HEK293 (cell line): ENCODE measurements at regions not wholly inside any gene's neighbourhood (a gene's known extent, or its start where the extent isn't known, plus 50 kb on each side); places are given as distances from the start of the nearest gene placed in this dataset.
A peak's percentile ranks its signal among the peaks of the same experiment; 100 is the strongest.

Experiments
- CTCF ChIA-PET: fragments of 350-600 bp; formaldehyde crosslinking; extraction: SDS; loops from one replicate; lab custom pipeline; 2021; ENCODE audit warnings: antibody characterized with exemption; lab: Yijun Ruan, JAX
- POLR2A ChIA-PET: fragments of 300-600 bp; formaldehyde crosslinking; extraction: SDS; loops from one replicate; lab custom pipeline; 2020; ENCODE audit warnings: antibody characterized with exemption, inconsistent platforms; lab: Yijun Ruan, JAX
- H3K27ac ChIP-seq: fragments of 200-500 bp; sonication (Bioruptor generic); 2 replicates; pipeline ENCODE4 v1.5.1; 2014; ENCODE audit warnings: low read depth, low read length, control low read depth, inconsistent platforms; ENCODE audit errors: extremely low read depth
- H3K36me3 ChIP-seq, 2 experiments: fragments of 200-500 bp in 1 of 2; sonication (Bioruptor generic) in 1 of 2; 1 replicate in 1 of 2; 2 replicates in 1 of 2; pipeline ENCODE4 v1.5.1; 2014 to 2017; ENCODE audit warnings: inconsistent platforms in 2 of 2, low read length in 2 of 2; ENCODE audit not compliant: control insufficient read depth in 2 of 2, insufficient read depth in 1 of 2
- H3K4me1 ChIP-seq: fragments of 200-500 bp; sonication (Bioruptor generic); 2 replicates; pipeline ENCODE4 v1.5.1; 2014; ENCODE audit warnings: mild to moderate bottlenecking, low read length, inconsistent platforms; ENCODE audit not compliant: control insufficient read depth, insufficient read depth
- H3K4me3 ChIP-seq: 2 replicates; pipeline ENCODE4 v1.5.1; 2011; ENCODE audit warnings: low read depth, mild to moderate bottlenecking, control low read depth, low read length, moderate library complexity
- H3K9me3 ChIP-seq: fragments of 200-500 bp; sonication (Bioruptor generic); 2 replicates; pipeline ENCODE4 v1.5.1; 2014; ENCODE audit warnings: low read depth, low read length, inconsistent platforms; ENCODE audit not compliant: control insufficient read depth, insufficient read depth
- ATF2 ChIP-seq: fragments of 450-650 bp; formaldehyde crosslinking; IDR thresholded peaks from 2 replicates; pipeline ENCODE4 v1.5.1; 2016; ENCODE audit warnings: missing biosample characterization, missing genetic modification characterization, low read depth
- GLI2 ChIP-seq: fragments of 450-650 bp; formaldehyde crosslinking; IDR thresholded peaks from 2 replicates; pipeline ENCODE4; 2017; ENCODE audit warnings: missing biosample characterization, missing genetic modification characterization, low read depth, borderline replicate concordance
- HIC1 ChIP-seq: fragments of 450-650 bp; formaldehyde crosslinking; IDR thresholded peaks from 2 replicates; pipeline ENCODE4 v1.5.1; 2016; ENCODE audit warnings: missing biosample characterization, missing genetic modification characterization
- OSR2 ChIP-seq: fragments of 450-650 bp; formaldehyde crosslinking; IDR thresholded peaks from 2 replicates; pipeline ENCODE4 v1.5.1; 2016; ENCODE audit warnings: missing biosample characterization, missing genetic modification characterization
- OVOL3 ChIP-seq: fragments of 450-650 bp; formaldehyde crosslinking; IDR thresholded peaks from 2 replicates; pipeline ENCODE4 v1.5.1; 2016; ENCODE audit warnings: missing biosample characterization, missing genetic modification characterization
- PRDM2 ChIP-seq: fragments of 450-650 bp; formaldehyde crosslinking; IDR thresholded peaks from 2 replicates; pipeline ENCODE4 v1.5.1; 2016; ENCODE audit warnings: missing biosample characterization, missing genetic modification characterization, borderline replicate concordance
- SETDB1 ChIP-seq: IDR thresholded peaks from one replicate; pipeline ENCODE4 v1.6.1; 2017; ENCODE audit warnings: mild to moderate bottlenecking, low read length, moderate library complexity, mixed read lengths; ENCODE audit not compliant: insufficient read length
- ZBTB17 ChIP-seq: fragments of 450-650 bp; formaldehyde crosslinking; IDR thresholded peaks from 2 replicates; pipeline ENCODE4 v1.5.1; 2016; ENCODE audit warnings: missing biosample characterization, missing genetic modification characterization
- ZBTB49 ChIP-seq: fragments of 450-650 bp; formaldehyde crosslinking; IDR thresholded peaks from 2 replicates; pipeline ENCODE4 v1.5.1; 2016; ENCODE audit warnings: missing biosample characterization, missing genetic modification characterization, low read depth
- ZNF112 ChIP-seq: fragments of 450-650 bp; formaldehyde crosslinking; IDR thresholded peaks from 2 replicates; pipeline ENCODE4 v1.5.0; 2017; ENCODE audit warnings: missing biosample characterization, missing genetic modification characterization
- ZNF146 ChIP-seq: fragments of 450-650 bp; formaldehyde crosslinking; IDR thresholded peaks from 2 replicates; pipeline ENCODE4 v1.5.1; 2016; ENCODE audit warnings: missing biosample characterization, missing genetic modification characterization
- ZNF157 ChIP-seq: fragments of 450-650 bp; formaldehyde crosslinking; IDR thresholded peaks from 2 replicates; pipeline ENCODE4 v1.5.1; 2016; ENCODE audit warnings: missing biosample characterization, missing genetic modification characterization
- ZNF202 ChIP-seq: fragments of 450-650 bp; formaldehyde crosslinking; IDR thresholded peaks from 2 replicates; pipeline ENCODE4 v1.5.1; 2016; ENCODE audit warnings: missing biosample characterization, missing genetic modification characterization, borderline replicate concordance
- ZNF239 ChIP-seq: fragments of 450-650 bp; formaldehyde crosslinking; IDR thresholded peaks from 2 replicates; pipeline ENCODE4 v1.5.1; 2016; ENCODE audit warnings: missing biosample characterization, missing genetic modification characterization
- ZNF26 ChIP-seq: fragments of 450-650 bp; formaldehyde crosslinking; IDR thresholded peaks from 2 replicates; pipeline ENCODE4 v1.5.1; 2016; ENCODE audit warnings: missing biosample characterization, missing genetic modification characterization
- ZNF302 ChIP-seq: fragments of 450-650 bp; formaldehyde crosslinking; IDR thresholded peaks from 2 replicates; pipeline ENCODE4 v1.5.1; 2016; ENCODE audit warnings: missing biosample characterization, missing genetic modification characterization, low read depth
- ZNF324 ChIP-seq: fragments of 450-650 bp; formaldehyde crosslinking; IDR thresholded peaks from 2 replicates; pipeline ENCODE4 v1.5.1; 2016; ENCODE audit warnings: missing biosample characterization, missing genetic modification characterization
- ZNF549 ChIP-seq: fragments of 450-650 bp; IDR thresholded peaks from 2 replicates; pipeline ENCODE4 v1.5.1; 2018; ENCODE audit warnings: missing biosample characterization, missing genetic modification characterization, mild to moderate bottlenecking, inconsistent platforms, moderate library complexity
- ZNF692 ChIP-seq: fragments of 450-650 bp; formaldehyde crosslinking; IDR thresholded peaks from 2 replicates; pipeline ENCODE4 v1.5.1; 2016; ENCODE audit warnings: missing biosample characterization, missing genetic modification characterization
- ZSCAN18 ChIP-seq: fragments of 450-650 bp; formaldehyde crosslinking; IDR thresholded peaks from 2 replicates; pipeline ENCODE4 v1.5.1; 2016; ENCODE audit warnings: missing biosample characterization, missing genetic modification characterization

GRCh38 chr12:89777733-89778379, 69.2 kb upstream of the ATP2B1 start (continued):
- TF ChIP-seq PRDM2 (tag by site-specific recombination), result no peak
- TF ChIP-seq ZNF202 (tag by site-specific recombination), result no peak
- TF ChIP-seq ZNF112 (tag by site-specific recombination), result no peak
- TF ChIP-seq ATF2, result no peak
- peak; percentile 54 for TF ChIP-seq SETDB1
- TF ChIP-seq ZBTB49 (tag by site-specific recombination), result no peak
- no peak for TF ChIP-seq ZNF549
- no peak for TF ChIP-seq ZBTB17
- no peak for TF ChIP-seq ZNF692 (tag by site-specific recombination)
- no peak for TF ChIP-seq ZNF302 (tag by site-specific recombination)
- no peak for TF ChIP-seq ZNF239 (tag by site-specific recombination)
- no peak for TF ChIP-seq OSR2 (tag by site-specific recombination)
- no peak for TF ChIP-seq OVOL3 (tag by site-specific recombination)
- no peak for TF ChIP-seq ZNF146 (tag by site-specific recombination)
- no peak for TF ChIP-seq ZNF157 (tag by site-specific recombination)

- Histone ChIP-seq H3K4me1 (no peaks in the 10 kb centered on the region), H3K4me3 (no peak overlapping the region), H3K36me3 (no peaks in the 10 kb centered on the region), H3K27ac (no peak overlapping the region), H3K9me3 (no peaks in the 10 kb centered on the region)
- POLR2A ChIA-PET, result no interaction called here
- CTCF ChIA-PET, result interaction anchor here (0.6 kb wide), 1 partner anchor 940 kb away, joined by 3 read pairs; no protein-coding TSS in a partner anchor
- TF ChIP-seq ZNF302 (tag by site-specific recombination) (no peak), ZNF26 (tag by site-specific recombination) (no peak), ZSCAN18 (tag by site-specific recombination) (no peak), ZNF324 (tag by site-specific recombination) (no peak), GLI2 (tag by site-specific recombination) (no peak), HIC1 (no peak)
Observed at GRCh38 chr12:89775986-89776365, 67.3 kb upstream of the ATP2B1 start.
